B cell (primary cell): ENCODE measurements at regions not wholly inside any gene's neighbourhood (a gene's known extent, or its start where the extent isn't known, plus 50 kb on each side); places are given as distances from the start of the nearest gene placed in this dataset.

Experiments used
- CTCF ChIP-seq: fragments of 200-600 bp; IDR thresholded peaks from one replicate; pipeline ENCODE4 v1.8.0; 2022; ENCODE audit warnings: antibody characterized with exemption, mild to moderate bottlenecking
- EZH2 ChIP-seq: IDR thresholded peaks from 2 replicates; pipeline ENCODE4 v1.6.1; 2012; ENCODE audit warnings: borderline replicate concordance, low read depth, mild to moderate bottlenecking, moderate library complexity, low read length; ENCODE audit not compliant: insufficient read depth, poor library complexity, severe bottlenecking

GRCh38 chr14:84760489-84761126, 769.3 kb upstream of the FLRT2 start:
- TF ChIP-seq CTCF (no peak), EZH2 (no peak)
